HepG2 (cell line): ENCODE measurements at regions not wholly inside any gene's neighbourhood (a gene's known extent, or its start where the extent isn't known, plus 50 kb on each side); places are given as distances from the start of the nearest gene placed in this dataset.
A peak's percentile ranks its signal among the peaks of the same experiment; 100 is the strongest.

ENCODE experiments used
- ADNP ChIP-seq: sonication (generic); formaldehyde crosslinking; IDR thresholded peaks from 2 replicates; pipeline ENCODE4 v1.4.0; 2020; ENCODE audit warnings: missing genetic modification reagents
- ATF1 ChIP-seq: IDR thresholded peaks from 2 replicates; pipeline ENCODE4 v1.6.1; 2016; ENCODE audit warnings: mild to moderate bottlenecking, control low read depth
- CENPT ChIP-seq: sonication (generic); formaldehyde crosslinking; IDR thresholded peaks from 2 replicates; pipeline ENCODE4 v1.8.0; 2022; ENCODE audit warnings: low read depth, mild to moderate bottlenecking, moderate library complexity, missing genetic modification reagents
- CHD4 ChIP-seq: fragments of 200-600 bp; sonication (generic); IDR thresholded peaks from 2 replicates; pipeline ENCODE4 v1.7.0; 2017; ENCODE audit warnings: mild to moderate bottlenecking, low read length, borderline replicate concordance
- CREB1 ChIP-seq, 2 experiments: fragments of 450-650 bp in 1 of 2; IDR thresholded peaks; 2 replicates each; pipeline ENCODE4 v1.6.1; 2016 to 2017; ENCODE audit warnings: control low read depth in 1 of 2, mild to moderate bottlenecking in 1 of 2, missing compliant biosample characterization in 1 of 2, missing genetic modification characterization in 1 of 2
- GATAD2A ChIP-seq: IDR thresholded peaks from 2 replicates; pipeline ENCODE4 v1.6.1; 2016
- KDM2A ChIP-seq: sonication (generic); formaldehyde crosslinking; IDR thresholded peaks from 2 replicates; pipeline ENCODE4 v1.4.0; 2020; ENCODE audit warnings: low read depth, missing genetic modification reagents, borderline replicate concordance
- MAFF ChIP-seq: IDR thresholded peaks from 2 replicates; pipeline ENCODE4 v1.6.1; 2011; ENCODE audit warnings: low read depth, low read length, improper control_type of control experiment
- POLR2AphosphoS2 ChIP-seq: IDR thresholded peaks from 2 replicates; pipeline ENCODE4 v1.6.1; 2011; ENCODE audit warnings: low read depth, low read length, improper control_type of control experiment
- POLR2G ChIP-seq: fragments of 200-400 bp; formaldehyde crosslinking; IDR thresholded peaks from 2 replicates; pipeline ENCODE4 v1.6.1; 2018; ENCODE audit warnings: mild to moderate bottlenecking, low read depth, low read length, moderate library complexity
- SCMH1 ChIP-seq: sonication (generic); formaldehyde crosslinking; IDR thresholded peaks from 2 replicates; pipeline ENCODE4 v1.9.0; 2021; ENCODE audit warnings: missing genetic modification reagents, mild to moderate bottlenecking, borderline replicate concordance
- SIX1 ChIP-seq: sonication (generic); formaldehyde crosslinking; IDR thresholded peaks from 2 replicates; pipeline ENCODE4 v1.4.0; 2020; ENCODE audit warnings: missing genetic modification reagents, borderline replicate concordance
- SNRNP70 ChIP-seq: fragments of 200-400 bp; formaldehyde crosslinking; IDR thresholded peaks from 2 replicates; pipeline ENCODE4 v1.6.1; 2017; ENCODE audit warnings: mild to moderate bottlenecking, low read depth, low read length, moderate library complexity
- ZMYM2 ChIP-seq: sonication (generic); formaldehyde crosslinking; IDR thresholded peaks from 2 replicates; pipeline ENCODE4 v1.8.0; 2022; ENCODE audit warnings: mild to moderate bottlenecking, missing genetic modification reagents
- ZNF547 ChIP-seq: sonication (generic); formaldehyde crosslinking; IDR thresholded peaks from 2 replicates; pipeline ENCODE4 v1.5.1; 2020; ENCODE audit warnings: mild to moderate bottlenecking, missing genetic modification reagents
- ZNF614 ChIP-seq: IDR thresholded peaks from 2 replicates; pipeline ENCODE4 v1.6.1; 2018; ENCODE audit warnings: missing biosample characterization, missing genetic modification reagents, inconsistent platforms, borderline replicate concordance
- ZNF616 ChIP-seq: sonication (generic); formaldehyde crosslinking; IDR thresholded peaks from 2 replicates; pipeline ENCODE4 v1.5.0; 2020; ENCODE audit warnings: low read depth, mild to moderate bottlenecking, missing genetic modification reagents
- ZNF878 ChIP-seq: sonication (generic); formaldehyde crosslinking; IDR thresholded peaks from 2 replicates; pipeline ENCODE4 v1.8.1; 2023; ENCODE audit warnings: mild to moderate bottlenecking, missing genetic modification reagents, moderate library complexity
- TF ChIP-seq, protein P1 (sequence below): sonication (generic); formaldehyde crosslinking; IDR thresholded peaks from one replicate; pipeline ENCODE4 v1.5.1; 2020; ENCODE audit warnings: mild to moderate bottlenecking, missing genetic modification reagents; ENCODE audit errors: not compliant biosample characterization
- TF ChIP-seq, protein P2 (sequence below), 2 experiments: IDR thresholded peaks; 2 replicates each; pipeline ENCODE4 v1.6.1; 2011 to 2012; ENCODE audit warnings: low read length in 2 of 2, borderline replicate concordance in 1 of 2, low read depth in 1 of 2, mild to moderate bottlenecking in 1 of 2, moderate library complexity in 1 of 2

GRCh38 chr4:157994863-157995262 is 178.0 kb downstream of the GASK1B start (continued):
- TF ChIP-seq, protein P1, sequence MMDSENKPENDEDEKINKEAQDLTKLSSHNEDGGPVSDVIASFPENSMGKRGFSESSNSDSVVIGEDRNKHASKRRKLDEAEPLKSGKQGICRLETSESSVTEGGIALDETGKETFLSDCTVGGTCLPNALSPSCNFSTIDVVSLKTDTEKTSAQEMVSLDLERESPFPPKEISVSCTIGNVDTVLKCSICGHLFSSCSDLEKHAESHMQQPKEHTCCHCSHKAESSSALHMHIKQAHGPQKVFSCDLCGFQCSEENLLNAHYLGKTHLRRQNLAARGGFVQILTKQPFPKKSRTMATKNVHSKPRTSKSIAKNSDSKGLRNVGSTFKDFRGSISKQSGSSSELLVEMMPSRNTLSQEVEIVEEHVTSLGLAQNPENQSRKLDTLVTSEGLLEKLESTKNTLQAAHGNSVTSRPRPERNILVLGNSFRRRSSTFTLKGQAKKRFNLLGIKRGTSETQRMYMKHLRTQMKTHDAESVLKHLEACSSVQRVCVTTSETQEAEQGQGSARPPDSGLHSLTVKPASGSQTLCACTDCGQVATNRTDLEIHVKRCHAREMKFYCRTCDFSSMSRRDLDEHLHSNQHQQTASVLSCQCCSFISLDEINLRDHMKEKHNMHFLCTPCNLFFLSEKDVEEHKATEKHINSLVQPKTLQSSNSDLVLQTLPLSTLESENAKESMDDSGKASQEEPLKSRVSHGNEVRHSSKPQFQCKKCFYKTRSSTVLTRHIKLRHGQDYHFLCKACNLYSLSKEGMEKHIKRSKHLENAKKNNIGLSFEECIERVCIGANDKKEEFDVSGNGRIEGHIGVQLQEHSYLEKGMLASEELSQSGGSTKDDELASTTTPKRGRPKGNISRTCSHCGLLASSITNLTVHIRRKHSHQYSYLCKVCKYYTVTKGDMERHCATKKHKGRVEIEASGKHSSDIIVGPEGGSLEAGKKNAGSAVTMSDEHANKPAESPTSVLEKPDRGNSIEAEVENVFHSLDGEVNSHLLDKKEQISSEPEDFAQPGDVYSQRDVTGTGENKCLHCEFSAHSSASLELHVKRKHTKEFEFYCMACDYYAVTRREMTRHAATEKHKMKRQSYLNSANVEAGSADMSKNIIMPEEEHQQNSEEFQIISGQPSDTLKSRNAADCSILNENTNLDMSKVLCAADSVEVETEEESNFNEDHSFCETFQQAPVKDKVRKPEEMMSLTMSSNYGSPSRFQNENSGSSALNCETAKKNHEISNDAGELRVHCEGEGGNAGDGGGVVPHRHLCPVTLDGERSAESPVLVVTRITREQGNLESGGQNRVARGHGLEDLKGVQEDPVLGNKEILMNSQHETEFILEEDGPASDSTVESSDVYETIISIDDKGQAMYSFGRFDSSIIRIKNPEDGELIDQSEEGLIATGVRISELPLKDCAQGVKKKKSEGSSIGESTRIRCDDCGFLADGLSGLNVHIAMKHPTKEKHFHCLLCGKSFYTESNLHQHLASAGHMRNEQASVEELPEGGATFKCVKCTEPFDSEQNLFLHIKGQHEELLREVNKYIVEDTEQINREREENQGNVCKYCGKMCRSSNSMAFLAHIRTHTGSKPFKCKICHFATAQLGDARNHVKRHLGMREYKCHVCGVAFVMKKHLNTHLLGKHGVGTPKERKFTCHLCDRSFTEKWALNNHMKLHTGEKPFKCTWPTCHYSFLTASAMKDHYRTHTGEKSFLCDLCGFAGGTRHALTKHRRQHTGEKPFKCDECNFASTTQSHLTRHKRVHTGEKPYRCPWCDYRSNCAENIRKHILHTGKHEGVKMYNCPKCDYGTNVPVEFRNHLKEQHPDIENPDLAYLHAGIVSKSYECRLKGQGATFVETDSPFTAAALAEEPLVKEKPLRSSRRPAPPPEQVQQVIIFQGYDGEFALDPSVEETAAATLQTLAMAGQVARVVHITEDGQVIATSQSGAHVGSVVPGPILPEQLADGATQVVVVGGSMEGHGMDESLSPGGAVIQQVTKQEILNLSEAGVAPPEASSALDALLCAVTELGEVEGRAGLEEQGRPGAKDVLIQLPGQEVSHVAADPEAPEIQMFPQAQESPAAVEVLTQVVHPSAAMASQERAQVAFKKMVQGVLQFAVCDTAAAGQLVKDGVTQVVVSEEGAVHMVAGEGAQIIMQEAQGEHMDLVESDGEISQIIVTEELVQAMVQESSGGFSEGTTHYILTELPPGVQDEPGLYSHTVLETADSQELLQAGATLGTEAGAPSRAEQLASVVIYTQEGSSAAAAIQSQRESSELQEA (CRISPR knock-in tag) = no peak
- TF ChIP-seq ZNF547 (no peak), ZNF614 (CRISPR knock-in tag) (peak; percentile 95), ZNF616 (CRISPR knock-in tag) (no peak), POLR2G (no peak), ADNP (CRISPR knock-in tag) (no peak), SCMH1 (CRISPR knock-in tag) (no peak), CENPT (CRISPR knock-in tag) (no peak), ZMYM2 (0 out of 2 replicates have a peak, but pooled peaks have one; percentile 48), POLR2AphosphoS2 (no peak), KDM2A (no peak), ATF1 (CRISPR knock-in tag) (peak; percentile 77; the same call in 1 of the 2 replicates), SIX1 (peak; percentile 94), SNRNP70 (no peak), MAFF (no peak), CREB1 (IDR thresholded peaks at IDR 0.05) (no peak; the same call in 1 of the 2 replicates), CREB1 (CRISPR knock-in tag; IDR thresholded peaks at IDR 0.05) (peak; percentile 81), GATAD2A (CRISPR knock-in tag) (peak; percentile 100), ZNF878 (peak; percentile 76; the same call in 1 of the 2 replicates), CHD4 (peak; percentile 31; the same call in 1 of the 2 replicates)
- TF ChIP-seq, protein P2, sequence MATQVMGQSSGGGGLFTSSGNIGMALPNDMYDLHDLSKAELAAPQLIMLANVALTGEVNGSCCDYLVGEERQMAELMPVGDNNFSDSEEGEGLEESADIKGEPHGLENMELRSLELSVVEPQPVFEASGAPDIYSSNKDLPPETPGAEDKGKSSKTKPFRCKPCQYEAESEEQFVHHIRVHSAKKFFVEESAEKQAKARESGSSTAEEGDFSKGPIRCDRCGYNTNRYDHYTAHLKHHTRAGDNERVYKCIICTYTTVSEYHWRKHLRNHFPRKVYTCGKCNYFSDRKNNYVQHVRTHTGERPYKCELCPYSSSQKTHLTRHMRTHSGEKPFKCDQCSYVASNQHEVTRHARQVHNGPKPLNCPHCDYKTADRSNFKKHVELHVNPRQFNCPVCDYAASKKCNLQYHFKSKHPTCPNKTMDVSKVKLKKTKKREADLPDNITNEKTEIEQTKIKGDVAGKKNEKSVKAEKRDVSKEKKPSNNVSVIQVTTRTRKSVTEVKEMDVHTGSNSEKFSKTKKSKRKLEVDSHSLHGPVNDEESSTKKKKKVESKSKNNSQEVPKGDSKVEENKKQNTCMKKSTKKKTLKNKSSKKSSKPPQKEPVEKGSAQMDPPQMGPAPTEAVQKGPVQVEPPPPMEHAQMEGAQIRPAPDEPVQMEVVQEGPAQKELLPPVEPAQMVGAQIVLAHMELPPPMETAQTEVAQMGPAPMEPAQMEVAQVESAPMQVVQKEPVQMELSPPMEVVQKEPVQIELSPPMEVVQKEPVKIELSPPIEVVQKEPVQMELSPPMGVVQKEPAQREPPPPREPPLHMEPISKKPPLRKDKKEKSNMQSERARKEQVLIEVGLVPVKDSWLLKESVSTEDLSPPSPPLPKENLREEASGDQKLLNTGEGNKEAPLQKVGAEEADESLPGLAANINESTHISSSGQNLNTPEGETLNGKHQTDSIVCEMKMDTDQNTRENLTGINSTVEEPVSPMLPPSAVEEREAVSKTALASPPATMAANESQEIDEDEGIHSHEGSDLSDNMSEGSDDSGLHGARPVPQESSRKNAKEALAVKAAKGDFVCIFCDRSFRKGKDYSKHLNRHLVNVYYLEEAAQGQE (IDR thresholded peaks at IDR 0.05; ENCODE audit: borderline replicate concordance in 1 of 2, low read depth in 1 of 2, low read length in 2 of 2) = peak in 1 of 2 experiments; percentile 75; a peak in 2 of 4 replicates
